ENCODE measurements at regions not wholly inside any gene's neighbourhood (a gene's known extent, or its start where the extent isn't known, plus 50 kb on each side); places are given as distances from the start of the nearest gene placed in this dataset.
A peak's percentile ranks its signal among the peaks of the same experiment; 100 is the strongest.

- H3K9me3 ChIP-seq (ENCODE audit: low read length): no peaks in the 10 kb centered on the region
- no peak overlapping the region for H3K4me3 ChIP-seq (ENCODE audit: low read length)
- ChIA-PET CTCF (interaction anchor here (1.8 kb wide), 1 partner anchor 13 kb away, joined by 6 read pairs; no protein-coding TSS in a partner anchor), POLR2A (no interaction called here)
- no peaks in the 10 kb centered on the region for H3K36me3 ChIP-seq (ENCODE audit: insufficient read depth, low read length)
- no peaks in the 10 kb centered on the region for H3K4me1 ChIP-seq (ENCODE audit: insufficient read depth, low read length)
- Mint-ChIP-seq H3K4me1 (no peaks in the 10 kb centered on the region), H3K27me3 (no peaks in the 10 kb centered on the region), H3K27ac (no peak overlapping the region), H3K9me3 (peaks cover 0 to 2% (median 0%) of the 10 kb centered on the region in 5 donors), H3K36me3 (no peaks in the 10 kb centered on the region), H3K4me3 (no peak overlapping the region)
- no peak for DNase-seq
- H3K27ac ChIP-seq (ENCODE audit: low read depth, low read length): no peak overlapping the region
- no peaks in the 10 kb centered on the region for H3K27me3 ChIP-seq (ENCODE audit: insufficient read depth, low read length, poor library complexity, severe bottlenecking)
Observed at GRCh38 chr7:18276380-18276779, 219.2 kb upstream of the HDAC9 start.

DNA sequence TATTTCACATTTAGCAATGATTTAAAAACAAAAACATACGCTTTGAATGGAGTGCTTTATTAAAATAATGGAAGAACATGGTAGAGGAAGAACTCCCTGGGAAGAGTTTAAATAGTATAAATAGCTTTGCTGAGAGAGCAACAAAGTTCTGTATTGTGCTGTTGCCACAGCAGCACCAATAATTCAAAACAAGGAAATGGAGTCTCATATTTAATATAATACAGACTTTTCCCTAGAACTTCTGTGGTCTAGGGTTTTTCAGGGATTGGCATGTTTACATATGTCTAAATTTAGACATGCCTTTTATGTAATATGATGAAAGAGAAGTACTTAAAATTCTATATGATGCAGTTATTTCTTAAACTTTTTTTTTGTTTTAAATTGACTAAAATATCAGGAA, 217.2 kb upstream of the HDAC9 start:
- POLR2A ChIA-PET: no interaction called here
- Mint-ChIP-seq H3K27me3 (no peaks in the 10 kb centered on the region), H3K36me3 (peaks cover 0 to 10% (median 1%) of the 10 kb centered on the region in 3 donors), H3K9me3 (peaks cover 0 to 4% (median 0%) of the 10 kb centered on the region in 5 donors), H3K27ac (no peak overlapping the region), H3K4me3 (no peak overlapping the region), H3K4me1 (peaks cover 0 to 4% (median 1%) of the 10 kb centered on the region in 3 donors)
- H3K27ac ChIP-seq (ENCODE audit: low read depth, low read length): no peak overlapping the region
- H3K4me1 ChIP-seq (ENCODE audit: insufficient read depth, low read length): no peaks in the 10 kb centered on the region
- DNase-seq: no peak
- no peaks in the 10 kb centered on the region for H3K27me3 ChIP-seq (ENCODE audit: insufficient read depth, low read length, poor library complexity, severe bottlenecking)
- no peak overlapping the region for H3K4me3 ChIP-seq (ENCODE audit: low read length)
- no peaks in the 10 kb centered on the region for H3K9me3 ChIP-seq (ENCODE audit: low read length)
- no peaks in the 10 kb centered on the region for H3K36me3 ChIP-seq (ENCODE audit: insufficient read depth, low read length)
- CTCF ChIA-PET: no interaction called here

DNA sequence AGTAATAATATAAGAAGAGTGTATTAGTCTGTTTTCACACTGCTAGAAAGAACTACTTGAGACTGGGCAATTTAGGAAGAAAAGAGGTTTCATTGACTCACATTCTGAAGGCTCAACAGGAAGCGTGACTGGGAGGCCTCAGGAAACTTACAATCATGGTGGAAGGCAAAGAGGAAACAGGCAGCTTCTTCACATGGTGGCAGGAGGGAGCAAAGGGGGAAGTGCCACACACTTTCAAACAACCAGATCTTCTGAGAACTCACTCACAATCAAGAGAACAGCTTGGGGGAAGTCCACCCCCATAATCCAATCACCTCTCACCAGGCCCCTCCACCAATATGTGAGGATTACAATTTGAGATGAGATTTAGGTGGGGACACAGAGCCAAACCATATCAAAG, 212.5 kb upstream of the HDAC9 start:
- no peak overlapping the region for H3K4me3 Mint-ChIP-seq
- POLR2A ChIA-PET: no interaction called here
- no peak overlapping the region for H3K4me3 ChIP-seq (ENCODE audit: low read length)
- no peaks in the 10 kb centered on the region for H3K36me3 ChIP-seq (ENCODE audit: insufficient read depth, low read length)
- H3K27me3 Mint-ChIP-seq: no peaks in the 10 kb centered on the region
- H3K9me3 ChIP-seq (ENCODE audit: low read length): no peaks in the 10 kb centered on the region
- H3K9me3 Mint-ChIP-seq: peaks cover 0 to 4% (median 0%) of the 10 kb centered on the region in 5 donors
- no peaks in the 10 kb centered on the region for H3K27me3 ChIP-seq (ENCODE audit: insufficient read depth, low read length, poor library complexity, severe bottlenecking)
- H3K27ac Mint-ChIP-seq: no peak overlapping the region
- no peak for DNase-seq
- no peaks in the 10 kb centered on the region for H3K4me1 ChIP-seq (ENCODE audit: insufficient read depth, low read length)
- peaks cover 3 to 4% (median 4%) of the 10 kb centered on the region in 3 donors for H3K4me1 Mint-ChIP-seq
- no peak overlapping the region for H3K27ac ChIP-seq (ENCODE audit: low read depth, low read length)
- peaks cover 0 to 10% (median 1%) of the 10 kb centered on the region in 3 donors for H3K36me3 Mint-ChIP-seq
- CTCF ChIA-PET: no interaction called here

DNA sequence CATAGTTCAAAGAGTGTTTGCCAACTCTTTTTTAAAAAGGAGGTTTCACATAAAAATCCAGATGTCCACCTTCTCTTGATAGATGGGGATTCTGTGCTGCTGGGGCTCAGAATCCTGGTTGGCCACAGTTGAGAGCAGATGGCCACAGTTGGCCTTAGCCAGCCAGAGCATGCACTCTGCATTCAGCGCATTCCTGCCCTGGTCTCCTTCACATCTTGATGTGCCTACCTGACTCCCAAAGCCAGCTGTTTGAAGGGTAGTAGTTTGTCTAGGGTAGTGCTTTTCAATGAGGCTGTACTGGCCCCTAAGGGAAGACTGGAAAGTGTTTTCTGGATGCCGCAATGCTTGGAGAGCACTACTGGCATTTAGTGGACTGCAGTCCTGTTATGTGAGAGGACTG, 208.1 kb upstream of the HDAC9 start:
- ChIA-PET POLR2A (no interaction called here), CTCF (no interaction called here)
- Histone ChIP-seq H3K36me3 (ENCODE audit: insufficient read depth, low read length) (no peaks in the 10 kb centered on the region), H3K4me1 (ENCODE audit: insufficient read depth, low read length) (peaks cover 7% of the 10 kb centered on the region), H3K27ac (ENCODE audit: low read depth, low read length) (no peak overlapping the region), H3K4me3 (ENCODE audit: low read length) (no peak overlapping the region), H3K27me3 (ENCODE audit: insufficient read depth, low read length, poor library complexity, severe bottlenecking) (no peaks in the 10 kb centered on the region), H3K9me3 (ENCODE audit: low read length) (no peaks in the 10 kb centered on the region)
- peaks cover 0 to 4% (median 0%) of the 10 kb centered on the region in 5 donors for H3K9me3 Mint-ChIP-seq
- H3K4me1 Mint-ChIP-seq: peaks cover 32 to 43% (median 42%) of the 10 kb centered on the region in 3 donors
- H3K27me3 Mint-ChIP-seq: no peaks in the 10 kb centered on the region
- peaks cover 0 to 8% (median 1%) of the 10 kb centered on the region in 3 donors for H3K36me3 Mint-ChIP-seq
- DNase-seq: no peak
- H3K27ac Mint-ChIP-seq: peak overlapping the region in 1 of 8 donors; percentile 59
- no peak overlapping the region for H3K4me3 Mint-ChIP-seq

DNA sequence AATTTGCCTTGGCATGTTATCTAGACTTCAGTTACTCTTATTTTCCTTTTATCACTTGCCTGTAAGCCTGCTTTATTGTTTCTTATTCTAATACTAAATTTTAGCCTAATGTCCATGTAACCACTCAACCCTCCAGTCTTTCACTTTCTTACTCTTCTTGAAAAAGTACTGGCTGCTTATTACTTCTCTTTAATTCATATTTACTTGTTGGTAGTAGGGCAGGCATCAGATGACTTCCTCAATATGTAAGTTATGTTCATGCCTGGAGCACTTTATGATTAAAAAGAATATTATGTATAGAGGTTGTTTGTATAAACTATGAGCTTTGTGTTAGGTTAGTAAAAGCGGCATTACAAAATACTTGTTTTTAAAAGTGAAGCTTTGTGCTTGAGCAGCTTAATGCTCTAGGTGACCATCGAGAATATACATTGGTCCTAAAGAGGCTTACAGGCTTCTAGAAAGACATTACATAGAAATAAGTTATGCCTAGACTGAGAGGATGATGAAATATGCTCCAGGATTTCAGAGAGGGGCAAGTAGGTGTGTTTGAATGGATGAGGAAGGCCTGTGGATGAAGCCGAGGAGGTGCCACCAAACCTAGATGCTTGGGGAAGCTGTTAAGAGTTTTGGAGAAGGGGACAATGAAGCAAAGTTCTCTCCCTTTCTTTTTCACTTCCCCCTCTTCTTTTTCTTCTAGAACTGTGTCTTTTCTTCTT, 207.1 kb upstream of the HDAC9 start:
- POLR2A ChIA-PET: no interaction called here
- H3K36me3 ChIP-seq (ENCODE audit: insufficient read depth, low read length): no peaks in the 10 kb centered on the region
- H3K27ac Mint-ChIP-seq: peak overlapping the region in 1 of 8 donors; percentile 37
- H3K27ac ChIP-seq (ENCODE audit: low read depth, low read length): no peak overlapping the region
- no peaks in the 10 kb centered on the region for H3K9me3 ChIP-seq (ENCODE audit: low read length)
- peaks cover 38 to 53% (median 43%) of the 10 kb centered on the region in 3 donors for H3K4me1 Mint-ChIP-seq
- no peaks in the 10 kb centered on the region for H3K9me3 Mint-ChIP-seq
- H3K4me3 Mint-ChIP-seq: peak overlapping the region in 2 of 7 donors; percentile 8 to 34
- no peaks in the 10 kb centered on the region for H3K36me3 Mint-ChIP-seq
- CTCF ChIA-PET: interaction anchor here (1.5 kb wide), 1 partner anchor 8 kb away, joined by 5 read pairs; no protein-coding TSS in a partner anchor
- no peaks in the 10 kb centered on the region for H3K27me3 Mint-ChIP-seq
- H3K27me3 ChIP-seq (ENCODE audit: insufficient read depth, low read length, poor library complexity, severe bottlenecking): no peaks in the 10 kb centered on the region
- peaks cover 7% of the 10 kb centered on the region for H3K4me1 ChIP-seq (ENCODE audit: insufficient read depth, low read length)
- DNase-seq: no peak
- no peak overlapping the region for H3K4me3 ChIP-seq (ENCODE audit: low read length)

GRCh38 chr7:18289788-18290187, 205.8 kb upstream of the HDAC9 start:
- CTCF ChIA-PET: interaction anchor here (1.5 to 2.0 kb wide), 2 partner anchors 10 to 13 kb away, joined by 5 to 6 read pairs; no protein-coding TSS in a partner anchor
- H3K27me3 ChIP-seq (ENCODE audit: insufficient read depth, low read length, poor library complexity, severe bottlenecking): no peaks in the 10 kb centered on the region
- POLR2A ChIA-PET: no interaction called here

GRCh38 chr7:18290223-18290622, 205.3 kb upstream of the HDAC9 start:
- POLR2A ChIA-PET: no interaction called here
- no peaks in the 10 kb centered on the region for H3K9me3 ChIP-seq (ENCODE audit: low read length)
- H3K4me1 ChIP-seq (ENCODE audit: insufficient read depth, low read length): peaks cover 7% of the 10 kb centered on the region
- no peak overlapping the region for H3K4me3 ChIP-seq (ENCODE audit: low read length)
- H3K9me3 Mint-ChIP-seq: no peaks in the 10 kb centered on the region
- H3K4me3 Mint-ChIP-seq: peak overlapping the region; percentile 59 to 80 (median 70)
- CTCF ChIA-PET: interaction anchor here (1.1 to 2.0 kb wide), 2 partner anchors 14 to 31 kb away, joined by 5 to 6 read pairs; no protein-coding TSS in a partner anchor
- H3K27me3 ChIP-seq (ENCODE audit: insufficient read depth, low read length, poor library complexity, severe bottlenecking): no peaks in the 10 kb centered on the region
- H3K4me1 Mint-ChIP-seq: peaks cover 38 to 57% (median 55%) of the 10 kb centered on the region in 3 donors
- DNase-seq: peak in 1 of 5 donors; percentile 26
- no peaks in the 10 kb centered on the region for H3K36me3 ChIP-seq (ENCODE audit: insufficient read depth, low read length)
- peaks cover 0 to 2% (median 0%) of the 10 kb centered on the region in 3 donors for H3K36me3 Mint-ChIP-seq
- peak overlapping the region; percentile 0 for H3K27ac ChIP-seq (ENCODE audit: low read depth, low read length)
- peak overlapping the region in 7 of 8 donors; percentile 10 to 73 (median 56) for H3K27ac Mint-ChIP-seq
- peaks cover 0 to 2% of the 10 kb centered on the region in 2 donors for H3K27me3 Mint-ChIP-seq

More at GRCh38 chr7:18289788-18290187, 205.8 kb upstream of the HDAC9 start:
- H3K4me1 Mint-ChIP-seq: peaks cover 38 to 54% (median 52%) of the 10 kb centered on the region in 3 donors
- Histone ChIP-seq H3K4me3 (ENCODE audit: low read length) (no peak overlapping the region), H3K27ac (ENCODE audit: low read depth, low read length) (no peak overlapping the region), H3K4me1 (ENCODE audit: insufficient read depth, low read length) (peaks cover 7% of the 10 kb centered on the region), H3K9me3 (ENCODE audit: low read length) (no peaks in the 10 kb centered on the region), H3K36me3 (ENCODE audit: insufficient read depth, low read length) (no peaks in the 10 kb centered on the region)
- H3K36me3 Mint-ChIP-seq: no peaks in the 10 kb centered on the region
- DNase-seq: no peak
- H3K27ac Mint-ChIP-seq: peak overlapping the region in 3 of 8 donors; percentile 19 to 73 (median 56)
- H3K4me3 Mint-ChIP-seq: peak overlapping the region; percentile 12 to 80 (median 70)
- H3K9me3 Mint-ChIP-seq: no peaks in the 10 kb centered on the region
- H3K27me3 Mint-ChIP-seq: peaks cover 0 to 2% of the 10 kb centered on the region in 2 donors

DNA sequence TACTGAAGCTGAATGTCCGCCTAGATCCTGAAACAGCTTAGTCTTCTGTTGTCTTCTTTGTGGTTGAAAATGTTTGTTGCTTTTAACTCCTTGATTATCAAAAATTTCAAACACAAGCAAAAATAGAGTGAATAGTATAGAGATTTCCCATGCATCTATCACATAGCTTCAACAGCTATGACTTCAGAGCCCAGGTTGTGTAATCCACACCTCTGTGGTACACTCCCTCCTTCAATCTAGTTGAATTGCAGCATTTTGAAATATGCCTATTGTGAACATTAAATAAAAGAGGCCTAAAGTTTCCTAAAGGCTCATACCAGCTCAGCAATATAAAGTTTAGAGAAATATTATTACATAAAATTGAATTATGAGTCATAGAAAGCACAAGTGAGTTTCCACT, 204.7 kb upstream of the HDAC9 start:
- peaks cover 0 to 2% of the 10 kb centered on the region in 2 donors for H3K27me3 Mint-ChIP-seq
- H3K36me3 ChIP-seq (ENCODE audit: insufficient read depth, low read length): no peaks in the 10 kb centered on the region
- peaks cover 40 to 61% (median 59%) of the 10 kb centered on the region in 3 donors for H3K4me1 Mint-ChIP-seq
- no peaks in the 10 kb centered on the region for H3K9me3 ChIP-seq (ENCODE audit: low read length)
- H3K27me3 ChIP-seq (ENCODE audit: insufficient read depth, low read length, poor library complexity, severe bottlenecking): no peaks in the 10 kb centered on the region
- ChIA-PET POLR2A (no interaction called here), CTCF (interaction anchor here (1.1 to 2.0 kb wide), 2 partner anchors 14 to 30 kb away, joined by 5 to 6 read pairs; no protein-coding TSS in a partner anchor)
- H3K27ac ChIP-seq (ENCODE audit: low read depth, low read length): peak overlapping the region; percentile 0
- H3K27ac Mint-ChIP-seq: peak overlapping the region in 6 of 8 donors; percentile 10 to 73 (median 58)
- H3K4me3 ChIP-seq (ENCODE audit: low read length): no peak overlapping the region
- peaks cover 0 to 2% (median 0%) of the 10 kb centered on the region in 3 donors for H3K36me3 Mint-ChIP-seq
- H3K4me1 ChIP-seq (ENCODE audit: insufficient read depth, low read length): peaks cover 7% of the 10 kb centered on the region
- H3K4me3 Mint-ChIP-seq: peak overlapping the region; percentile 59 to 80 (median 70)
- no peak for DNase-seq
- no peaks in the 10 kb centered on the region for H3K9me3 Mint-ChIP-seq

Data from CD8-positive, alpha-beta memory T cell (primary cell).